SK-N-SH (cell line): ENCODE measurements at regions not wholly inside any gene's neighbourhood (a gene's known extent, or its start where the extent isn't known, plus 50 kb on each side); places are given as distances from the start of the nearest gene placed in this dataset.

Experiments
- CTCF ChIA-PET: fragments of 300-600, 350-600 bp; formaldehyde crosslinking; extraction: SDS; loops from one replicate; lab custom pipeline; 2021; lab: Yijun Ruan, JAX
- POLR2A ChIA-PET: fragments of 350-600 bp; sonication (Branson Sonifier 250); formaldehyde crosslinking; extraction: SDS; loops from one replicate; lab custom pipeline; 2020; ENCODE audit warnings: antibody characterized with exemption, inconsistent platforms; lab: Yijun Ruan, JAX
- DNase-seq: peaks from one replicate; pipeline ENCODE4 v3.0.0; 2012
- H2AFZ ChIP-seq: fragments of 200-600 bp; sonication (generic); 2 replicates; pipeline ENCODE4 v1.8.1; 2016; ENCODE audit warnings: antibody characterized with exemption, mild to moderate bottlenecking, low read depth
- H3F3A ChIP-seq: fragments of 200-600 bp; sonication (generic); replicated peaks from 2 replicates; pipeline ENCODE3; 2016; ENCODE audit warnings: antibody characterized with exemption, mild to moderate bottlenecking; ENCODE audit not compliant: insufficient read depth
- H3K27ac ChIP-seq, 2 experiments: fragments of 200-500 bp in 1 of 2; fragments of 200-600 bp in 1 of 2; sonication (Bioruptor generic) in 1 of 2; sonication (generic), shearing (Covaris generic) in 1 of 2; 2 replicates each; pipeline versions ENCODE4 v1.5.1 to v1.6.1; 2014 to 2016; ENCODE audit warnings: low read depth in 2 of 2, inconsistent platforms in 1 of 2, low read length in 1 of 2, mild to moderate bottlenecking in 1 of 2, mixed read lengths in 1 of 2
- H3K27me3 ChIP-seq: fragments of 200-600 bp; sonication (generic), shearing (Covaris generic); 2 replicates; pipeline ENCODE4 v1.6.1; 2016; ENCODE audit warnings: mixed run types; ENCODE audit not compliant: insufficient read depth
- H3K36me3 ChIP-seq, 2 experiments: fragments of 200-500 bp in 1 of 2; fragments of 200-600 bp in 1 of 2; sonication (Bioruptor generic) in 1 of 2; sonication (generic) in 1 of 2; replicated peaks in 1 of 2; 2 replicates each; pipeline versions ENCODE3 to v1.5.1; 2014 to 2016; ENCODE audit warnings: low read length in 1 of 2, mild to moderate bottlenecking in 1 of 2; ENCODE audit not compliant: insufficient read depth in 2 of 2, control insufficient read depth in 1 of 2
- H3K4me1 ChIP-seq, 2 experiments: fragments of 200-500 bp in 1 of 2; fragments of 200-600 bp in 1 of 2; sonication (Bioruptor generic) in 1 of 2; sonication (generic), shearing (Covaris generic) in 1 of 2; 2 replicates each; pipeline versions ENCODE4 v1.5.1 to v1.6.1; 2014 to 2016; ENCODE audit warnings: low read depth in 1 of 2, low read length in 1 of 2, mixed run types in 1 of 2; ENCODE audit not compliant: insufficient read depth in 2 of 2, control insufficient read depth in 1 of 2
- H3K4me2 ChIP-seq: fragments of 200-600 bp; sonication (generic), shearing (Covaris generic); 2 replicates; pipeline ENCODE4 v1.6.1; 2017; ENCODE audit warnings: mixed run types
- H3K4me3 ChIP-seq, 2 experiments: fragments of 200-500 bp in 1 of 2; fragments of 200-600 bp in 1 of 2; sonication (Bioruptor generic) in 1 of 2; sonication (generic), shearing (Covaris generic) in 1 of 2; 2 replicates each; pipeline versions ENCODE4 v1.5.1 to v1.8.1; 2014 to 2016; ENCODE audit warnings: low read depth in 2 of 2, inconsistent platforms in 1 of 2, low read length in 1 of 2, mild to moderate bottlenecking in 1 of 2, mixed read lengths in 1 of 2, moderate library complexity in 1 of 2
- H3K79me2 ChIP-seq: fragments of 200-600 bp; sonication (generic); 2 replicates; pipeline ENCODE4 v1.8.1; 2017; ENCODE audit warnings: mild to moderate bottlenecking; ENCODE audit not compliant: insufficient read depth
- H3K9ac ChIP-seq: fragments of 200-600 bp; sonication (generic); 2 replicates; pipeline ENCODE4 v1.6.1; 2017; ENCODE audit warnings: mixed run types
- H3K9me2 ChIP-seq: fragments of 200-600 bp; sonication (generic); 2 replicates; pipeline ENCODE4 v1.6.1; 2017; ENCODE audit warnings: mixed run types
- H3K9me3 ChIP-seq: fragments of 200-600 bp; sonication (generic); 2 replicates; pipeline ENCODE4 v1.6.1; 2017; ENCODE audit warnings: mixed run types, mild to moderate bottlenecking, moderate library complexity
- H4K20me1 ChIP-seq: fragments of 200-600 bp; sonication (generic); 2 replicates; pipeline ENCODE4 v1.6.1; 2017; ENCODE audit warnings: mild to moderate bottlenecking, mixed run types; ENCODE audit not compliant: insufficient read depth
- CHD2 ChIP-seq: fragments of 150-350 bp; IDR thresholded peaks from 2 replicates; pipeline ENCODE4 v1.6.1; 2018; ENCODE audit warnings: low read length; ENCODE audit not compliant: partially characterized antibody
- ELF1 ChIP-seq: IDR thresholded peaks from 2 replicates; pipeline ENCODE4 v1.4.0; 2012
- EP300 ChIP-seq, 2 experiments: IDR thresholded peaks; 2 replicates each; pipeline versions ENCODE4 v1.4.0 to v1.6.1; 2012; ENCODE audit warnings: borderline replicate concordance in 1 of 2, low read depth in 1 of 2, low read length in 1 of 2
- FOXJ3 ChIP-seq: sonication (generic); formaldehyde crosslinking; IDR thresholded peaks from 2 replicates; pipeline ENCODE4 v1.5.1; 2020; ENCODE audit warnings: mild to moderate bottlenecking, missing genetic modification reagents
- FOXM1 ChIP-seq: IDR thresholded peaks from 2 replicates; pipeline ENCODE4 v1.4.0; 2012; ENCODE audit warnings: low read depth, mild to moderate bottlenecking
- GABPA ChIP-seq: IDR thresholded peaks from 2 replicates; pipeline ENCODE4 v1.4.0; 2012; ENCODE audit warnings: low read depth, mild to moderate bottlenecking
- GATA2 ChIP-seq: sonication (generic); formaldehyde crosslinking; IDR thresholded peaks from 2 replicates; pipeline ENCODE4 v1.5.0; 2020; ENCODE audit warnings: mild to moderate bottlenecking, missing genetic modification reagents
- MXI1 ChIP-seq: IDR thresholded peaks from 2 replicates; pipeline ENCODE4 v1.6.1; 2012; ENCODE audit warnings: mild to moderate bottlenecking, low read depth, low read length, improper control_type of control experiment
- NFIC ChIP-seq: IDR thresholded peaks from 2 replicates; pipeline ENCODE4 v1.4.0; 2012; ENCODE audit warnings: borderline replicate concordance
- PBX3 ChIP-seq: IDR thresholded peaks from 2 replicates; pipeline ENCODE4; 2012
- POLR2AphosphoS5 ChIP-seq: IDR thresholded peaks from 2 replicates; pipeline ENCODE4 v1.6.1; 2012; ENCODE audit warnings: low read depth, low read length
- RAD21 ChIP-seq: IDR thresholded peaks from 2 replicates; pipeline ENCODE4 v1.6.1; 2012; ENCODE audit warnings: mild to moderate bottlenecking, low read length
- RCOR1 ChIP-seq: fragments of 150-350 bp; IDR thresholded peaks from 2 replicates; pipeline ENCODE4 v1.6.1; 2017; ENCODE audit warnings: antibody characterized with exemption, low read length
- RFX5 ChIP-seq: IDR thresholded peaks from 2 replicates; pipeline ENCODE4 v1.6.1; 2012; ENCODE audit warnings: mild to moderate bottlenecking, improper control_type of control experiment, low read length
- SMC3 ChIP-seq: IDR thresholded peaks from 2 replicates; pipeline ENCODE4 v1.6.1; 2012; ENCODE audit warnings: low read depth, low read length, improper control_type of control experiment
- YY1 ChIP-seq: IDR thresholded peaks from 2 replicates; pipeline ENCODE4 v1.4.0; 2012; ENCODE audit warnings: low read depth, mild to moderate bottlenecking
- TF ChIP-seq, protein P1 (sequence below): fragments of 200-600 bp; sonication (generic); IDR thresholded peaks from 2 replicates; pipeline ENCODE4 v1.6.1; 2017; ENCODE audit warnings: antibody characterized with exemption, mild to moderate bottlenecking, moderate library complexity
- TF ChIP-seq, protein P2 (sequence below): fragments of 150-350 bp; IDR thresholded peaks from 2 replicates; pipeline ENCODE4 v1.6.1; 2017; ENCODE audit warnings: antibody characterized with exemption, low read length, low read depth, borderline replicate concordance
- TF ChIP-seq, protein P3 (sequence below): IDR thresholded peaks from 2 replicates; pipeline ENCODE4 v1.6.1; 2012; ENCODE audit warnings: mild to moderate bottlenecking, low read depth, low read length, moderate library complexity
- TF ChIP-seq, protein P4 (sequence below): fragments of 150-350 bp; IDR thresholded peaks from 2 replicates; pipeline ENCODE4 v1.6.1; 2016; ENCODE audit warnings: mild to moderate bottlenecking, low read depth, low read length

DNA sequence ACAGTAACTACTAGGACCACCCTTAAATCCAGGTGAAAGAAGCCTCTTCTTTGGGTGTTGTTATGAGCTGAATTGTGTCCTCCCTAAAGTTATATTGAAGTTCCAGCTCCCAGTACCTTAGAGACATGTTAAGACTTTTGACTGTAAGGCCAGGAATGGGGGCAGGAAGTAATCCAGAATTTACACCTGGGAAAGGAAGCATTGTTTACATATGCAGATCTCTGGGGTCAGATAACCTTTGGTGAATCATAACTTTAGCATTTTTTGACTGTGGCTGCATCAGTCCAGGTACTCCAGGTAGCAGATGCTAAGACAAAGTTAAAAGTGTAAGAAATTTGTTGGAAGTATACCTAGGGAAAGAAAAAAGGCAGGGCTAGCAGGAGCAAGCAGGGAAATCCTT lies 104.9 kb upstream of the CENPE start:
- H2AFZ ChIP-seq, result no peak overlapping the region
- no peak for DNase-seq
- no peak overlapping the region for H3K27ac ChIP-seq
- H3K27me3 ChIP-seq, result no peaks in the 10 kb centered on the region
- no peaks in the 10 kb centered on the region for H3K79me2 ChIP-seq
- ChIA-PET CTCF (interaction anchor here (1.0 kb wide), 1 partner anchor 483 kb away, joined by 3 read pairs; no protein-coding TSS in a partner anchor), POLR2A (no interaction called here)
- H3K9me3 ChIP-seq, result no peaks in the 10 kb centered on the region
- no peaks in the 10 kb centered on the region for H3K9me2 ChIP-seq
- H3F3A ChIP-seq, result no peaks in the 10 kb centered on the region
- no peaks in the 10 kb centered on the region for H3K36me3 ChIP-seq
- TF ChIP-seq FOXM1 (no peak), RCOR1 (no peak), ELF1 (no peak), MXI1 (no peak), RFX5 (no peak), RAD21 (no peak), POLR2AphosphoS5 (no peak), FOXJ3 (CRISPR knock-in tag) (no peak), SMC3 (no peak), GATA2 (no peak), NFIC (no peak), YY1 (no peak), GABPA (no peak), PBX3 (no peak), CHD2 (no peak), EP300 (IDR thresholded peaks at IDR 0.05; ENCODE audit: borderline replicate concordance in 1 of 2, low read depth in 1 of 2, low read length in 1 of 2) (no peak)
- TF ChIP-seq, protein P1, sequence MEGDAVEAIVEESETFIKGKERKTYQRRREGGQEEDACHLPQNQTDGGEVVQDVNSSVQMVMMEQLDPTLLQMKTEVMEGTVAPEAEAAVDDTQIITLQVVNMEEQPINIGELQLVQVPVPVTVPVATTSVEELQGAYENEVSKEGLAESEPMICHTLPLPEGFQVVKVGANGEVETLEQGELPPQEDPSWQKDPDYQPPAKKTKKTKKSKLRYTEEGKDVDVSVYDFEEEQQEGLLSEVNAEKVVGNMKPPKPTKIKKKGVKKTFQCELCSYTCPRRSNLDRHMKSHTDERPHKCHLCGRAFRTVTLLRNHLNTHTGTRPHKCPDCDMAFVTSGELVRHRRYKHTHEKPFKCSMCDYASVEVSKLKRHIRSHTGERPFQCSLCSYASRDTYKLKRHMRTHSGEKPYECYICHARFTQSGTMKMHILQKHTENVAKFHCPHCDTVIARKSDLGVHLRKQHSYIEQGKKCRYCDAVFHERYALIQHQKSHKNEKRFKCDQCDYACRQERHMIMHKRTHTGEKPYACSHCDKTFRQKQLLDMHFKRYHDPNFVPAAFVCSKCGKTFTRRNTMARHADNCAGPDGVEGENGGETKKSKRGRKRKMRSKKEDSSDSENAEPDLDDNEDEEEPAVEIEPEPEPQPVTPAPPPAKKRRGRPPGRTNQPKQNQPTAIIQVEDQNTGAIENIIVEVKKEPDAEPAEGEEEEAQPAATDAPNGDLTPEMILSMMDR, result no peak
- TF ChIP-seq, protein P2, sequence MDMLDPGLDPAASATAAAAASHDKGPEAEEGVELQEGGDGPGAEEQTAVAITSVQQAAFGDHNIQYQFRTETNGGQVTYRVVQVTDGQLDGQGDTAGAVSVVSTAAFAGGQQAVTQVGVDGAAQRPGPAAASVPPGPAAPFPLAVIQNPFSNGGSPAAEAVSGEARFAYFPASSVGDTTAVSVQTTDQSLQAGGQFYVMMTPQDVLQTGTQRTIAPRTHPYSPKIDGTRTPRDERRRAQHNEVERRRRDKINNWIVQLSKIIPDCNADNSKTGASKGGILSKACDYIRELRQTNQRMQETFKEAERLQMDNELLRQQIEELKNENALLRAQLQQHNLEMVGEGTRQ, result no peak
- TF ChIP-seq, protein P3, sequence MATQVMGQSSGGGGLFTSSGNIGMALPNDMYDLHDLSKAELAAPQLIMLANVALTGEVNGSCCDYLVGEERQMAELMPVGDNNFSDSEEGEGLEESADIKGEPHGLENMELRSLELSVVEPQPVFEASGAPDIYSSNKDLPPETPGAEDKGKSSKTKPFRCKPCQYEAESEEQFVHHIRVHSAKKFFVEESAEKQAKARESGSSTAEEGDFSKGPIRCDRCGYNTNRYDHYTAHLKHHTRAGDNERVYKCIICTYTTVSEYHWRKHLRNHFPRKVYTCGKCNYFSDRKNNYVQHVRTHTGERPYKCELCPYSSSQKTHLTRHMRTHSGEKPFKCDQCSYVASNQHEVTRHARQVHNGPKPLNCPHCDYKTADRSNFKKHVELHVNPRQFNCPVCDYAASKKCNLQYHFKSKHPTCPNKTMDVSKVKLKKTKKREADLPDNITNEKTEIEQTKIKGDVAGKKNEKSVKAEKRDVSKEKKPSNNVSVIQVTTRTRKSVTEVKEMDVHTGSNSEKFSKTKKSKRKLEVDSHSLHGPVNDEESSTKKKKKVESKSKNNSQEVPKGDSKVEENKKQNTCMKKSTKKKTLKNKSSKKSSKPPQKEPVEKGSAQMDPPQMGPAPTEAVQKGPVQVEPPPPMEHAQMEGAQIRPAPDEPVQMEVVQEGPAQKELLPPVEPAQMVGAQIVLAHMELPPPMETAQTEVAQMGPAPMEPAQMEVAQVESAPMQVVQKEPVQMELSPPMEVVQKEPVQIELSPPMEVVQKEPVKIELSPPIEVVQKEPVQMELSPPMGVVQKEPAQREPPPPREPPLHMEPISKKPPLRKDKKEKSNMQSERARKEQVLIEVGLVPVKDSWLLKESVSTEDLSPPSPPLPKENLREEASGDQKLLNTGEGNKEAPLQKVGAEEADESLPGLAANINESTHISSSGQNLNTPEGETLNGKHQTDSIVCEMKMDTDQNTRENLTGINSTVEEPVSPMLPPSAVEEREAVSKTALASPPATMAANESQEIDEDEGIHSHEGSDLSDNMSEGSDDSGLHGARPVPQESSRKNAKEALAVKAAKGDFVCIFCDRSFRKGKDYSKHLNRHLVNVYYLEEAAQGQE, result no peak
- TF ChIP-seq, protein P4, sequence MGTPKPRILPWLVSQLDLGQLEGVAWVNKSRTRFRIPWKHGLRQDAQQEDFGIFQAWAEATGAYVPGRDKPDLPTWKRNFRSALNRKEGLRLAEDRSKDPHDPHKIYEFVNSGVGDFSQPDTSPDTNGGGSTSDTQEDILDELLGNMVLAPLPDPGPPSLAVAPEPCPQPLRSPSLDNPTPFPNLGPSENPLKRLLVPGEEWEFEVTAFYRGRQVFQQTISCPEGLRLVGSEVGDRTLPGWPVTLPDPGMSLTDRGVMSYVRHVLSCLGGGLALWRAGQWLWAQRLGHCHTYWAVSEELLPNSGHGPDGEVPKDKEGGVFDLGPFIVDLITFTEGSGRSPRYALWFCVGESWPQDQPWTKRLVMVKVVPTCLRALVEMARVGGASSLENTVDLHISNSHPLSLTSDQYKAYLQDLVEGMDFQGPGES, result no peak
- TF ChIP-seq, all 33 proteins: peak for 0
- Histone ChIP-seq H4K20me1 (no peaks in the 10 kb centered on the region), H3K4me1 (peaks cover 0 to 8% of the 10 kb centered on the region in 2 experiments; a peak in 1 of 4 replicates), H3K4me2 (no peak overlapping the region), H3K4me3 (no peak overlapping the region), H3K9ac (no peak overlapping the region)
